Naive thymus-derived CD8-positive, alpha-beta T cell (primary cell): ENCODE measurements at regions not wholly inside any gene's neighbourhood (a gene's known extent, or its start where the extent isn't known, plus 50 kb on each side); places are given as distances from the start of the nearest gene placed in this dataset.

Experiments
- ATAC-seq, 2 donors: fragments of 150-1000 bp; cut with Tn5 transposase in 1 of 2; sonication (Bioruptor Pico), chemical (Tn5 transposase) in 1 of 2; 1 replicate in 1 of 2; 2 replicates in 1 of 2; pipeline ENCODE4 v1.10.0; 2021; ENCODE audit warnings: mild to moderate bottlenecking in 2 of 2, moderate library complexity in 2 of 2
- POLR2A ChIA-PET: fragments of 350-600 bp; sonication (Branson Sonifier 250); formaldehyde crosslinking; loops from one replicate; lab custom pipeline; 2021; ENCODE audit warnings: antibody characterized with exemption; lab: Charles Lee
- DNase-seq, 10 donors: peaks; one replicate each; pipeline versions ENCODE4 v3.0.0 to v3.0.0-alpha.2; 2020 to 2022
- H3K27ac Mint-ChIP-seq, 10 donors: one replicate each; pipeline ENCODE4 v1.8.0; 2020 to 2022; ENCODE audit warnings: mild to moderate bottlenecking in 10 of 10, mixed read lengths in 10 of 10, moderate library complexity in 4 of 10, inconsistent platforms in 1 of 10
- H3K27me3 Mint-ChIP-seq, 5 donors: one replicate each; pipeline ENCODE4 v1.8.0; 2021 to 2022; ENCODE audit warnings: mixed read lengths in 5 of 5
- H3K36me3 Mint-ChIP-seq, 3 donors: one replicate each; pipeline ENCODE4 v1.8.0; 2020 to 2022; ENCODE audit warnings: mixed read lengths in 3 of 3, mild to moderate bottlenecking in 2 of 3, inconsistent platforms in 1 of 3
- H3K4me1 Mint-ChIP-seq, 4 donors: one replicate each; pipeline ENCODE4 v1.8.0; 2021 to 2022; ENCODE audit warnings: mixed read lengths in 4 of 4
- H3K4me3 Mint-ChIP-seq, 10 donors: one replicate each; pipeline ENCODE4 v1.8.0; 2020 to 2022; ENCODE audit warnings: mild to moderate bottlenecking in 10 of 10, mixed read lengths in 10 of 10, moderate library complexity in 6 of 10, inconsistent platforms in 1 of 10
- H3K9me3 Mint-ChIP-seq, 9 donors: one replicate each; pipeline ENCODE4 v1.8.0; 2020 to 2022; ENCODE audit warnings: mixed read lengths in 9 of 9, mild to moderate bottlenecking in 3 of 9, inconsistent platforms in 1 of 9, moderate library complexity in 1 of 9

DNA sequence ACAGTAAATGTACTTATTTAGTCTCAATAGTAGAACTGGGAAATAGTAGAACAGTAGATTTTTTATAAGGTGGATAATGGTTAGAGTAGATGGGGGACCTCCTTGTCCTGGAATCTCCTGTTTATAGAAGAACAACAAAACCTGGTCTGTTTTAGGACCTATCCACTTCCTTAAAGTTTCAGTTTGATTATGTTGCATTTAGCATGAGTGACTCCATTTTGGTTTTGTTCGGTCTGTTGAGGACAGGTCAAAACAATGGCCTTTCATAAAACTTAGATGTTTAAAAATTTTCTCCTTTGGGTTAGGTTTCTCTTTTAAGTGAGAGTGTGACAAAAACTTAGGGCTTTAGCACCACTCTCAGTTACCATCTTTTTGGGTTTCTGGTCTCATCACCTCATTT, 308.9 kb downstream of the BTG1 start:
- H3K36me3 Mint-ChIP-seq, result peaks cover 0 to 7% (median 7%) of the 10 kb centered on the region in 3 donors
- POLR2A ChIA-PET, result no interaction called here
- no peak for DNase-seq

DNA sequence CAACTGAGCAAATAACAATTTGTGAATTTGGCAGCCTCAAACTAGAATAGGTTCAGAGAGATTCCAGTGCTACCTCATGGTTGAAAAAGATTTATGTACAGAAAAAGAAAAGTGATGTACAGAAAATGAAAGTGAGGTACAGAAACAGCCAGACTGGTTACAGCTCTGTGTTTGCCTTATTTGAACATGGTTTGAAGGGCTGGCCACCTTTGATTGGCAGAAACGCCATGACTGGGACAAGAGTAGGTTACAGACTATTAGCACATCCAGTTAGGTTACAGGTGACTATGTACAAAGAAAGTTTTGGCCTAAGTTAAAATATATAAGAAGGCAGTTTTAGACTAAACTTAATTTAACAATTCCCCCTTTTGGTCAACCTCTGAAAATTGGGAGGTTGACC, 309.4 kb downstream of the BTG1 start:
- ATAC-seq (peak; percentile 59 to 61), DNase-seq (no peak)
- Mint-ChIP-seq H3K4me1 (peaks cover 3 to 14% (median 12%) of the 10 kb centered on the region in 4 donors), H3K4me3 (no peak overlapping the region), H3K36me3 (peaks cover 0 to 4% (median 3%) of the 10 kb centered on the region in 3 donors), H3K9me3 (peaks cover 0 to 9% (median 7%) of the 10 kb centered on the region in 9 donors), H3K27me3 (no peaks in the 10 kb centered on the region), H3K27ac (peak overlapping the region in 4 of 10 donors; percentile 27 to 72 (median 56))
- POLR2A ChIA-PET, result no interaction called here

More for the DNA sequence above, 308.9 kb downstream of the BTG1 start:
- Mint-ChIP-seq H3K4me1 (peaks cover 3 to 14% (median 12%) of the 10 kb centered on the region in 4 donors), H3K27me3 (no peaks in the 10 kb centered on the region), H3K9me3 (peaks cover 0 to 12% (median 11%) of the 10 kb centered on the region in 9 donors), H3K27ac (peak overlapping the region in 1 of 10 donors; percentile 27), H3K4me3 (no peak overlapping the region)
- ATAC-seq, result no peak

DNA sequence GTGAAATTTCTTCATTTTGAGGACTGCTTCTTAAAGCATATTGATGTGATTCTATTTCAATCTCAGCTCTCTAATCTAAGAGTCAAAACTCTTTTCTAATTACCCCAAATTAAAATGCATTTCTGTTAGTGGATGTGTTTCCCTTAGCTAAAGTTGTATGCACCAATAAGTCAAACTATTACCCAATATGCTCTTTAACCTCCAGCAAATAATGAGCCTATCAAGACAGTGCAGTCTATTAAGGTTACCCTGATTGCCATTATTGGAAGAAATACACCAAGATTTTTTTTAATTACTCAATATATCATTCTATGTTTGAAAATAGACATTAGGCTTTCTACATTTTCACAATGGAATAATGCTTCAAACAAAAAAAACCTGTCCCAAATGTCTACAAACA, 310.0 kb downstream of the BTG1 start:
- H3K27ac Mint-ChIP-seq, result peak overlapping the region in 1 of 10 donors; percentile 46
- no peaks in the 10 kb centered on the region for H3K27me3 Mint-ChIP-seq
- DNase-seq (no peak), ATAC-seq (no peak)
- no peak overlapping the region for H3K4me3 Mint-ChIP-seq
- peaks cover 0 to 9% (median 2%) of the 10 kb centered on the region in 9 donors for H3K9me3 Mint-ChIP-seq
- POLR2A ChIA-PET, result no interaction called here
- H3K36me3 Mint-ChIP-seq, result peaks cover 0 to 1% (median 0%) of the 10 kb centered on the region in 3 donors
- peaks cover 3 to 14% (median 12%) of the 10 kb centered on the region in 4 donors for H3K4me1 Mint-ChIP-seq

DNA sequence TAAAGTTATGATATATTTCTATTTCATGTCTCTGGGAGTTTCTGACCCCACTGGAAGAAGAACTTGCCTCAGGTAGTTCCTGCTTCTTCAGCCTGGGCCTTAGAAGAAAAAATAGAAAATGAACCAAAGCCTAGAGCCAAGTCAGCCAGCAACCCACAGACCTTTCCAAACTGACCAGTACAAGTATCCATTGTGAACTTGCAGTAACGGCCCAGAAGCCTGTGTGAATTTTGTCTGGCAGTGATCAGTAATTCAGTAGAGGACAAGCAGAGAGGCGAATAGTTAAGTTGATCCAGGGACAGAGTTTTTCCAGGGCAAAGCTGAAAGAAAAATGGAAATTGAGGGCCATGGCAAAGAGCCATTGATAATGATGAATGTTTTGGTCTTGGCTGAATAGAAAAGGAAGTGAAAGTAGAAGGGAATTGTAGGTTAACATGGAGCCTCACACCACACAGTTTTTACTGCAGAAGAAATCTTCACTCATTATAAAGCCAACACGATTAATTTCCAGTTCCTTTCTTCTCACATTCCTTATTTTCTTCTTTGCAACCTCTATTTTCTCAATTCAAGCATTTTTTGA, 311.8 kb downstream of the BTG1 start:
- Mint-ChIP-seq H3K27me3 (no peaks in the 10 kb centered on the region), H3K9me3 (peaks cover 0 to 9% (median 0%) of the 10 kb centered on the region in 9 donors), H3K36me3 (no peaks in the 10 kb centered on the region), H3K4me3 (no peak overlapping the region), H3K27ac (peak overlapping the region in 3 of 10 donors; percentile 1 to 11 (median 3)), H3K4me1 (peaks cover 3 to 14% (median 12%) of the 10 kb centered on the region in 4 donors)
- ATAC-seq, result no peak
- DNase-seq, result no peak
- POLR2A ChIA-PET, result interaction anchor here (2.3 kb wide), 1 partner anchor 13 kb away, joined by 5 read pairs; no protein-coding TSS in a partner anchor

DNA sequence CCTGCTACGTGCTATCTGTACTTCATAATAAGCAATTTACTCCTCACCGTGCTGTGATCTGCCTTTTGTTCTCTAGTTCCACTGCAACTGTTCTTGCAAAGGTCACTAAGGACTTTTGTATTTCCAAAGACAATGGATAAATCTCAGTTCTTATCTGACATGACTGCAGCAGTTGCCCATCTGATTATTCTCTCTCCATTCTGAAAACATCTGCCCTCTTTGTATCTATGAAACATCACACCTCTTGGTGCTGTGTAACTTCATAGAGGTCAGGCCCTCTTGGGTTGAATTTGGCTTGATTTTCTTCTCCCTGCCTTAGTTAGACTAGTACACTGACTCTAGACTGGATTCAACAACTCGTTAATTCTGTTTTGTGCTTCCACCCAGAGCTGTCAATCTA, 319.6 kb downstream of the BTG1 start:
- no peaks in the 10 kb centered on the region for H3K9me3 Mint-ChIP-seq
- H3K27me3 Mint-ChIP-seq, result no peaks in the 10 kb centered on the region
- no peak for DNase-seq
- no peak overlapping the region for H3K27ac Mint-ChIP-seq
- POLR2A ChIA-PET, result interaction anchor here (0.6 to 1.3 kb wide), 2 partner anchors 16 to 34 kb away, joined by 4 read pairs; no protein-coding TSS in a partner anchor
- H3K4me3 Mint-ChIP-seq, result no peak overlapping the region
- H3K36me3 Mint-ChIP-seq, result no peaks in the 10 kb centered on the region
- peaks cover 0 to 2% (median 1%) of the 10 kb centered on the region in 4 donors for H3K4me1 Mint-ChIP-seq
- ATAC-seq, result no peak

DNA sequence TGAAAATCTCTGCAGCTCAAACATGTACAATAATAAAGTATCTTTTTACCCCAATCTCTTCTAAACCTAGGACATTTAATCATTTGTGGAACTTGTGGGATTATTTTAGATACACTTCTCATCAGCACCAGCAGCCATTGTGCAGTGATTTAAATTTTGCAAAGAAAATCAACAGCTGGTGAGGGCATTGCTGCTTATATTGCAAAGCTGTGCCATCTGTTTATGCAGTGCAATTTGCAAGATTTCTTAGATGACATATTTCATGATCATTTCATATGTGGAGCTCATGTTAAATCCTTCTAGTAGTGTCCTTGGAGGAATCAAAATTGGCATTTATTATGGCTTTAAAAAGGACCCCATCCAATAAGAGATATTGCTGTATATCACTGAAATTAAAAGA, 320.7 kb downstream of the BTG1 start:
- DNase-seq (no peak), ATAC-seq (no peak)
- Mint-ChIP-seq H3K36me3 (peaks cover 0 to 5% (median 4%) of the 10 kb centered on the region in 3 donors), H3K27me3 (no peaks in the 10 kb centered on the region), H3K4me1 (peaks cover 0 to 2% (median 1%) of the 10 kb centered on the region in 4 donors), H3K27ac (no peak overlapping the region), H3K9me3 (peaks cover 0 to 6% (median 0%) of the 10 kb centered on the region in 9 donors), H3K4me3 (no peak overlapping the region)
- POLR2A ChIA-PET, result no interaction called here

DNA sequence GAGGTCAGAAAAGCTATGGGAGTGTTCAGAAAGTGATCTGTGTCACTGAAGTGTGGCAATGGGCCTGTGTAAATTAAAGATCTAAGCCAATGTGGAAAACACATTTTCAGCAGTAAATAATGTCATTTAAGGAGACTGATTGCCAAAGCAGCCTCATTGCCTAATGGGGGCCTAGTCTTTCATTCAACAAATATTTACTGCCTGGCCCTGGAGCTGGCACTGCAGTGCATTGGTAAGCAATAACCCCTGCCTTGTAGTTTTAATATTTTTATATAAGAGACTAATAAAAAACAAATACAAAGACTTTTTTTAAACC, 326.6 kb downstream of the BTG1 start:
- POLR2A ChIA-PET, result interaction anchor here (1.0 kb wide), 1 partner anchor 328 kb away, joined by 3 read pairs; no protein-coding TSS in a partner anchor
- ATAC-seq (no peak), DNase-seq (no peak)
- no peaks in the 10 kb centered on the region for H3K27me3 Mint-ChIP-seq
- peaks cover 0 to 14% (median 5%) of the 10 kb centered on the region in 3 donors for H3K36me3 Mint-ChIP-seq
- peaks cover 0 to 10% (median 6%) of the 10 kb centered on the region in 9 donors for H3K9me3 Mint-ChIP-seq
- H3K4me1 Mint-ChIP-seq, result peaks cover 0 to 20% (median 12%) of the 10 kb centered on the region in 4 donors
- H3K27ac Mint-ChIP-seq, result peak overlapping the region in 3 of 10 donors; percentile 1 to 41 (median 24)
- H3K4me3 Mint-ChIP-seq, result no peak overlapping the region

DNA sequence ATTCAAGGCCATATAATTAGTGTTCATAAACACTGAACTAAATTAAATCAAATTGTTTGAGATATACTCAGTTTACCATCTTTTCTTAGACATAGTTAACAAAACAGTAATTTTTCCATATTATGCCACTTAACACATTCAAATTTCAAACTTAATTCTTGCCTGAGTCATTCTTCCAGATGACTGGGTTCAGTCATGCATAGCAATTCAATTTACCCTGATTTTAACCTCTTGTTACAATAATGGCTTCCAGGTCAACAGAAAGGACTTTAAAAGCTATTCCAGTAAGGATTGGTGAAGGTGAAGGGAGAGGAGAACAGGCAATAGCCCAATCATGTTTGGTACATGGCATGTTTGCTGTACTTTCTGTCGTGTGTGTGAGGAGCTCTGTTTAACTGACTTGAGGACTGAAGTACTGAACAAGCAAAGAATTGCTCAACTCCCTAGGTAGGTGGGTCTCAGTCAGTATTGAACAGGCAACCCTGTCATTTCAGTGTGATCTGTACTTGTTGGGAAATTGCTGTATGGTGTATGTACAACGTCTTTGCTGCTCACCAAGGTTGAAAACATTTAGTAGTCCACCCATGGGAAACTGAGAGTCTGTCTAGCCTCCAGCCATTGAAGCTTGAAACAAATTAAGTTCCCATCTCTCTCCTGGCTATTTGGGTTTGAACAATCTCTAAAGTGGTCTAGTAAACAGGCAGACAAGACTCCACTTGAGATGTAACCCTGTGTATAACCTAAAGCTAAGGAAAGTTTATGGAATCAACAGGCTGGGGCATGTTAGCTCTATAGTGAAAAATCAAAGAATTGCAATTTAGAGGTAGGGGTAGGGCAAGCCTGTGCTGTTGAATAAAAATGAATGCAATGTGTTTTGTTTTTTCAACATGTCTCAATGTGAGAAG, 327.2 kb downstream of the BTG1 start:
- H3K4me1 Mint-ChIP-seq, result peaks cover 4 to 24% (median 15%) of the 10 kb centered on the region in 4 donors
- H3K27ac Mint-ChIP-seq, result peak overlapping the region in 5 of 10 donors; percentile 1 to 70 (median 24)
- peaks cover 0 to 10% (median 6%) of the 10 kb centered on the region in 9 donors for H3K9me3 Mint-ChIP-seq
- H3K27me3 Mint-ChIP-seq, result no peaks in the 10 kb centered on the region
- H3K4me3 Mint-ChIP-seq, result no peak overlapping the region
- ATAC-seq (no peak), DNase-seq (no peak)
- POLR2A ChIA-PET, result interaction anchor here (1.0 kb wide), 1 partner anchor 329 kb away, joined by 3 read pairs; no protein-coding TSS in a partner anchor
- peaks cover 0 to 14% (median 5%) of the 10 kb centered on the region in 3 donors for H3K36me3 Mint-ChIP-seq

DNA sequence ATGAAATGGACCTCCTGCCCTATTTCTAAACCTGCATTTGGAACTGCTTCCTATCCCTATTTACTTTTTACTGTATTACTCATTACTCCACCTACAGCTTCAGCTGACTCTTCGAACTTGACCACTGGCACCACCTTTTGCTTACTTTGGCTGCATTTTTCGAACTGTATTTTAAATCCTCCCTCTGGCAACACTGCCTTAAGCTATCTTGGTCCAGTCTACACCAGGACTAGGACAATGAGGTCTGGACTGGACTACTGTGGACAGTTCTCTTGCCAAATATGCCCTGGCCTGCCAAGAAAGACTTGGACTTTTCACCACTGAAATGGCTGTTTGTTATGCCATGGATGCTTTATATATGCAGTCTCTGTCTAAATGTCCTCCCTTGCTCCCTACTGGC, 328.1 kb downstream of the BTG1 start:
- Mint-ChIP-seq H3K9me3 (peaks cover 0 to 10% (median 6%) of the 10 kb centered on the region in 9 donors), H3K27me3 (no peaks in the 10 kb centered on the region), H3K27ac (peak overlapping the region in 3 of 10 donors; percentile 7 to 72 (median 48)), H3K4me1 (peaks cover 9 to 30% (median 20%) of the 10 kb centered on the region in 4 donors), H3K36me3 (peaks cover 0 to 14% (median 8%) of the 10 kb centered on the region in 3 donors), H3K4me3 (no peak overlapping the region)
- ATAC-seq (no peak), DNase-seq (no peak)
- POLR2A ChIA-PET, result no interaction called here

DNA sequence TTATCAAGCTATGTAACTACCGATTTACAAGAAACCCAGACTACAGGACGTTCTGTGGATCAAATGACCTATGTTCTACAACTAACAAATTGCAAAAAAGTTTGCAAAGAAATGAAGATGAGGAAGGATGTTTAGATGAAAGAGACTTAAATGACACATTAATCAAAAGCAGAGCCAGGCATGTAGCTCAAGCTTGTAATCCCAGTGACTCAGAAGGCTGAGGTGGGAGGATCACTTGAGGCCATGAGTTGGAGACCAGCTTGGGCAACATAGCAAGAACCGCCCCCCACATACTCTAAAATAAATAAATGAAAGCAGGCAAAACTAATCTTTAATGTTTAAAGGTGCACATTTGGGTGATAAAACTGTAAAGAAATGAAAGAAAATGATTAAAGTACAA, 331.9 kb downstream of the BTG1 start:
- Mint-ChIP-seq H3K9me3 (peaks cover 0 to 24% (median 16%) of the 10 kb centered on the region in 9 donors), H3K36me3 (peaks cover 0 to 27% (median 13%) of the 10 kb centered on the region in 3 donors), H3K4me3 (peak overlapping the region in 1 of 10 donors; percentile 34), H3K4me1 (peaks cover 18 to 42% (median 33%) of the 10 kb centered on the region in 4 donors), H3K27me3 (no peaks in the 10 kb centered on the region), H3K27ac (peak overlapping the region in 9 of 10 donors; percentile 1 to 92 (median 53))
- no peak for DNase-seq
- POLR2A ChIA-PET, result interaction anchor here (0.5 to 1.8 kb wide), 6 partner anchors 63 to 332 kb away, joined by 3 to 5 read pairs (median 3); partner anchors contain the start of gene BTG1
- peak in 1 of 2 donors; percentile 15 for ATAC-seq

DNA sequence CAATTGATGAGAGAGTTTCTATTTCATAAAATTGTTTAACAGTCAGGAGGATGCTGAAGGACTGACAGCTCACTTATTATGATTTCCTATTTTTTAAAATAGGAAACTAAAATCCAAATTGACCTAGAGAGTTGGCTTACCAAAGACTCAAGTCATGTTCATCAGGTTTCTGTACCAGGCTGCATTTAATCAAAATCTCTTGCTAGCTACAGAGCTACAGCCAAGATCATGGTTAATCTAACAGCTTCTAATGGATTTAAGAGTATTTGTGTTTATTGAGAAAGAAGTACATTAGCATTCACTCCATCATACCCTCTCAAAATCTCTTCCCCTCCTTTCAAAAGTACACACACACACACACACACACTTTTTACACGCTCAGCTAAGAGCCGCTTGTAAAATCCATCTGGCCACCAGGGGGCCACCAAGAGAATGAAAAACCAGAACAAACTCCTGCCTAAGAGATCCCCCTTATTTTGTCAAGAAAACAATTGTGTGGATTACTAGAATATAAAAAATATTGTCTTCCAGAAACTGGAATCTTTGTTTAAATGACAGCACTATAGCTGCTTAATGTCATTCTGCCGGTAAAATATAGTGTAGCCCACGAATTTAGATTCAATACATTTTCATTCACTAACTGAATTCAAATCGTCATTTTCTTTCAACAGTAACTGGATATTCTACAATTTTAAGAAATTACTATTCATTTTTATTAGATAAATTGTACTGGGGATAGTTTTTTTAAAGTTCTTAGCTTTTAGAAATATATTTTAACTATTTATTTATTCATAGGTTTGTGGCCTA, 334.0 kb downstream of the BTG1 start:
- Mint-ChIP-seq H3K27ac (peak overlapping the region; percentile 77 to 94 (median 89)), H3K9me3 (peaks cover 5 to 44% (median 16%) of the 10 kb centered on the region in 9 donors), H3K4me3 (peak overlapping the region in 8 of 10 donors; percentile 29 to 73 (median 56))

More for the DNA sequence above, 334.0 kb downstream of the BTG1 start:
- peak; percentile 84 to 90 for ATAC-seq
- POLR2A ChIA-PET, result interaction anchor here (0.6 to 3.6 kb wide), 12 partner anchors 33 to 759 kb away, joined by 3 to 40 read pairs (median 4); partner anchors contain the start of gene BTG1
- peaks cover 7 to 34% (median 30%) of the 10 kb centered on the region in 4 donors for H3K4me1 Mint-ChIP-seq
- H3K27me3 Mint-ChIP-seq, result no peaks in the 10 kb centered on the region
- peak; percentile 55 to 87 (median 74) for DNase-seq
- peaks cover 0 to 38% (median 29%) of the 10 kb centered on the region in 3 donors for H3K36me3 Mint-ChIP-seq
